ENCODE measurements at regions not wholly inside any gene's neighbourhood (a gene's known extent, or its start where the extent isn't known, plus 50 kb on each side); places are given as distances from the start of the nearest gene placed in this dataset.
A peak's percentile ranks its signal among the peaks of the same experiment; 100 is the strongest.

GRCh38 chr5:111635151-111635902, 121.7 kb downstream of the NREP start:
- Histone ChIP-seq H3K79me2 (ENCODE audit: low read depth) (no peaks in the 10 kb centered on the region), H3K27ac (no peak overlapping the region), H3K9ac (no peak overlapping the region), H3K27me3 (no peaks in the 10 kb centered on the region), H3K36me3 (no peaks in the 10 kb centered on the region), H4K20me1 (ENCODE audit: low read depth) (no peaks in the 10 kb centered on the region), H3K9me3 (ENCODE audit: low read depth) (no peaks in the 10 kb centered on the region), H3K4me3 (no peak overlapping the region), H3F3A (ENCODE audit: low read depth) (no peaks in the 10 kb centered on the region), H2AFZ (replicated peaks) (no peak overlapping the region), H3K4me2 (no peak overlapping the region), H3K4me1 (no peaks in the 10 kb centered on the region)
- Mint-ChIP-seq H3K4me3 (no peak overlapping the region), H3K4me1 (no peaks in the 10 kb centered on the region), H3K36me3 (no peaks in the 10 kb centered on the region), H3K27ac (no peak overlapping the region), H3K9me3 (peaks cover 20% of the 10 kb centered on the region), H3K27me3 (ENCODE audit: insufficient read depth, low read depth) (no peaks in the 10 kb centered on the region)
- TF ChIP-seq EZH2phosphoT487 (IDR thresholded peaks at IDR 0.05) (no peak), EZH2 (IDR thresholded peaks at IDR 0.05) (no peak), CTCF (IDR thresholded peaks at IDR 0.05) (no peak)
- peak; percentile 11 for DNase-seq (ENCODE audit: low spot score)

GRCh38 chr5:111631328-111631727, 119.0 kb upstream of the STARD4 start:
- no peak for DNase-seq (ENCODE audit: low spot score)
- no peaks in the 10 kb centered on the region for H3K4me1 ChIP-seq
- Mint-ChIP-seq H3K9me3 (no peaks in the 10 kb centered on the region), H3K27ac (no peak overlapping the region), H3K36me3 (peaks cover 1% of the 10 kb centered on the region), H3K27me3 (ENCODE audit: insufficient read depth, low read depth) (no peaks in the 10 kb centered on the region), H3K4me1 (no peaks in the 10 kb centered on the region), H3K4me3 (no peak overlapping the region)
- H3K36me3 ChIP-seq: no peaks in the 10 kb centered on the region
- no peak overlapping the region for H2AFZ ChIP-seq (replicated peaks)
- H3K27ac ChIP-seq: no peak overlapping the region
- no peaks in the 10 kb centered on the region for H3K79me2 ChIP-seq (ENCODE audit: low read depth)
- no peaks in the 10 kb centered on the region for H4K20me1 ChIP-seq (ENCODE audit: low read depth)
- no peaks in the 10 kb centered on the region for H3K27me3 ChIP-seq
- H3K4me3 ChIP-seq: no peak overlapping the region
- H3K9me3 ChIP-seq (ENCODE audit: low read depth): no peaks in the 10 kb centered on the region
- H3F3A ChIP-seq (ENCODE audit: low read depth): no peaks in the 10 kb centered on the region
- TF ChIP-seq EZH2 (IDR thresholded peaks at IDR 0.05) (no peak), CTCF (IDR thresholded peaks at IDR 0.05) (no peak), EZH2phosphoT487 (IDR thresholded peaks at IDR 0.05) (no peak)
- H3K9ac ChIP-seq: no peak overlapping the region
- H3K4me2 ChIP-seq: no peak overlapping the region

- Mint-ChIP-seq H3K4me3 (no peak overlapping the region), H3K27ac (no peak overlapping the region), H3K9me3 (peaks cover 2% of the 10 kb centered on the region), H3K36me3 (peaks cover 1% of the 10 kb centered on the region), H3K27me3 (ENCODE audit: insufficient read depth, low read depth) (no peaks in the 10 kb centered on the region), H3K4me1 (no peaks in the 10 kb centered on the region)
- Histone ChIP-seq H4K20me1 (ENCODE audit: low read depth) (no peaks in the 10 kb centered on the region), H3K9ac (no peak overlapping the region), H2AFZ (replicated peaks) (no peak overlapping the region), H3K9me3 (ENCODE audit: low read depth) (no peaks in the 10 kb centered on the region), H3K4me3 (no peak overlapping the region), H3F3A (ENCODE audit: low read depth) (no peaks in the 10 kb centered on the region), H3K27ac (no peak overlapping the region), H3K36me3 (no peaks in the 10 kb centered on the region), H3K27me3 (no peaks in the 10 kb centered on the region), H3K79me2 (ENCODE audit: low read depth) (no peaks in the 10 kb centered on the region), H3K4me2 (no peak overlapping the region), H3K4me1 (no peaks in the 10 kb centered on the region)
- no peak for DNase-seq (ENCODE audit: low spot score)
- TF ChIP-seq CTCF (IDR thresholded peaks at IDR 0.05) (no peak), EZH2phosphoT487 (IDR thresholded peaks at IDR 0.05) (no peak), EZH2 (IDR thresholded peaks at IDR 0.05) (no peak)
Observed at GRCh38 chr5:111628901-111629300, 116.6 kb upstream of the STARD4 start.
